ENCODE measurements at regions not wholly inside any gene's neighbourhood (a gene's known extent, or its start where the extent isn't known, plus 50 kb on each side); places are given as distances from the start of the nearest gene placed in this dataset.

GRCh38 chr5:123751670-123752069 lies 239.7 kb downstream of the CSNK1G3 start:
- no peak for TF ChIP-seq CTCF (conservative IDR thresholded peaks at IDR 0.05; ENCODE audit: low read depth, low read length)
- TF ChIP-seq EZH2 (IDR thresholded peaks at IDR 0.05; ENCODE audit: borderline replicate concordance, low read depth, low read length, poor library complexity, severe bottlenecking) = no peak
